Ascending aorta (tissue), 2 donors: ENCODE measurements at regions not wholly inside any gene's neighbourhood (a gene's known extent, or its start where the extent isn't known, plus 50 kb on each side); places are given as distances from the start of the nearest gene placed in this dataset.
A peak's percentile ranks its signal among the peaks of the same experiment; 100 is the strongest.

Source experiments
- DNase-seq, 2 donors: peaks; one replicate each; pipeline ENCODE4 v3.0.0-alpha.2; 2019; ENCODE audit warnings: low spot score in 2 of 2
- H3K27ac ChIP-seq, 2 donors: fragments of 200-600 bp; sonication (generic); one replicate each; pipeline ENCODE4 v1.5.1; 2016 to 2017; ENCODE audit warnings: mild to moderate bottlenecking in 1 of 2
- H3K27me3 ChIP-seq: fragments of 200-600 bp; sonication (generic); one replicate; pipeline ENCODE4 v1.5.1; 2017
- H3K36me3 ChIP-seq, 2 donors: fragments of 200-600 bp; sonication (generic); one replicate each; pipeline ENCODE4 v1.5.1; 2016
- H3K4me1 ChIP-seq, 2 donors: fragments of 200-600 bp; sonication (generic); one replicate each; pipeline ENCODE4 v1.5.1; 2016 to 2017; ENCODE audit warnings: mild to moderate bottlenecking in 1 of 2
- H3K4me3 ChIP-seq, 2 donors: fragments of 200-600 bp; sonication (generic); one replicate each; pipeline ENCODE4 v1.5.1; 2016 to 2017; ENCODE audit warnings: mild to moderate bottlenecking in 1 of 2
- H3K9me3 ChIP-seq, 2 donors: fragments of 200-600 bp; sonication (generic); one replicate each; pipeline ENCODE4 v1.5.1; 2016
- intact Hi-C: fragments of 100-400 bp; cut with DNase I; formaldehyde crosslinking; loops from one replicate; pipeline ENCODE4 v1.15.1; 2023
- TF ChIP-seq, protein P1 (sequence below), 3 experiments: fragments of 200-600 bp in 2 of 3; fragments of 450-650 bp in 1 of 3; sonication (generic) in 2 of 3; IDR thresholded peaks; one replicate each; pipeline ENCODE4 v1.5.1; 2016 to 2019; ENCODE audit warnings: antibody characterized with exemption in 3 of 3, mild to moderate bottlenecking in 1 of 3, moderate library complexity in 1 of 3

GRCh38 chr1:234546890-234547788, 62.8 kb downstream of the IRF2BP2 start:
- DNase-seq, result no peak
- H3K27ac ChIP-seq, result no peak overlapping the region
- intact Hi-C loops, result no loop called here

GRCh38 chr1:234546387-234546704, 63.6 kb downstream of the IRF2BP2 start:
- Histone ChIP-seq H3K36me3 (no peaks in the 10 kb centered on the region), H3K4me3 (no peak overlapping the region), H3K4me1 (peaks cover 5 to 27% of the 10 kb centered on the region in 2 donors), H3K27me3 (no peaks in the 10 kb centered on the region), H3K9me3 (no peaks in the 10 kb centered on the region), H3K27ac (no peak overlapping the region)
- TF ChIP-seq, protein P1, sequence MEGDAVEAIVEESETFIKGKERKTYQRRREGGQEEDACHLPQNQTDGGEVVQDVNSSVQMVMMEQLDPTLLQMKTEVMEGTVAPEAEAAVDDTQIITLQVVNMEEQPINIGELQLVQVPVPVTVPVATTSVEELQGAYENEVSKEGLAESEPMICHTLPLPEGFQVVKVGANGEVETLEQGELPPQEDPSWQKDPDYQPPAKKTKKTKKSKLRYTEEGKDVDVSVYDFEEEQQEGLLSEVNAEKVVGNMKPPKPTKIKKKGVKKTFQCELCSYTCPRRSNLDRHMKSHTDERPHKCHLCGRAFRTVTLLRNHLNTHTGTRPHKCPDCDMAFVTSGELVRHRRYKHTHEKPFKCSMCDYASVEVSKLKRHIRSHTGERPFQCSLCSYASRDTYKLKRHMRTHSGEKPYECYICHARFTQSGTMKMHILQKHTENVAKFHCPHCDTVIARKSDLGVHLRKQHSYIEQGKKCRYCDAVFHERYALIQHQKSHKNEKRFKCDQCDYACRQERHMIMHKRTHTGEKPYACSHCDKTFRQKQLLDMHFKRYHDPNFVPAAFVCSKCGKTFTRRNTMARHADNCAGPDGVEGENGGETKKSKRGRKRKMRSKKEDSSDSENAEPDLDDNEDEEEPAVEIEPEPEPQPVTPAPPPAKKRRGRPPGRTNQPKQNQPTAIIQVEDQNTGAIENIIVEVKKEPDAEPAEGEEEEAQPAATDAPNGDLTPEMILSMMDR (IDR thresholded peaks at IDR 0.05), result no peak
- DNase-seq, result peak in 1 of 2 donors; percentile 35
- intact Hi-C loops, result no loop called here

More at GRCh38 chr1:234546890-234547788, 62.8 kb downstream of the IRF2BP2 start:
- H3K36me3 ChIP-seq, result no peaks in the 10 kb centered on the region
- no peak overlapping the region for H3K4me3 ChIP-seq
- TF ChIP-seq, protein P1 (IDR thresholded peaks at IDR 0.05), result no peak
- no peaks in the 10 kb centered on the region for H3K9me3 ChIP-seq
- H3K27me3 ChIP-seq, result no peaks in the 10 kb centered on the region
- peaks cover 5 to 23% of the 10 kb centered on the region in 2 donors for H3K4me1 ChIP-seq

GRCh38 chr1:234545517-234546386, 64.2 kb downstream of the IRF2BP2 start:
- DNase-seq, result peak in 1 of 2 donors; percentile 39
- H3K27me3 ChIP-seq, result no peaks in the 10 kb centered on the region
- intact Hi-C loops, result no loop called here
- H3K4me1 ChIP-seq, result peaks cover 5 to 27% of the 10 kb centered on the region in 2 donors
- TF ChIP-seq, protein P1 (IDR thresholded peaks at IDR 0.05), result no peak
- H3K36me3 ChIP-seq, result no peaks in the 10 kb centered on the region
- no peaks in the 10 kb centered on the region for H3K9me3 ChIP-seq
- peak overlapping the region; percentile 3 to 21 for H3K27ac ChIP-seq
- no peak overlapping the region for H3K4me3 ChIP-seq

DNA sequence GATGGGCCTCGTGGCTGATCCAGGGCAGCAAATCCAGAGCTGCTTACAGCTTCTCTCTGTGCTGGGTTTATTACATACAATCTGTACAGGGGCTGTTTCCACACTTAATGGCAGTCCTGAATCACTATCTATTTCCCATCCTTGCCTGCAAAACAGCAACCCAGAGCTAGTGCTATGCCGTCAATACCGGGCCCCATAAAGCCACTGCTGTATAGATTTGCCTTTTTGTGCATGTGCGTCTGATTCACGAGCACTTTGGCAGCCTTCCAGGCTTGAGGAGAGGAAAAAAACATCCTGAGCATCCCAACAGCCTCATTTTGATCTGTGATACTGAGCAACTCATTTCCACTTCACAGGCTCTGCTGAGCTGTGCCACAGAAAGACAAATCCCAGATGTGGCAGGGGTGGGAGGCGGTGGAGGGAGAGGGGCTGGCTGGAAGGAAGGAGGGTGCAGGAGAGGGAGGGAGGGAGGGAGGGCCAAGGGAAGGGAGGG, 65.2 kb upstream of the TARBP1 start:
- no peaks in the 10 kb centered on the region for H3K27me3 ChIP-seq
- peak overlapping the region; percentile 43 to 58 for H3K27ac ChIP-seq
- intact Hi-C loops, result no loop called here
- TF ChIP-seq, protein P1 (IDR thresholded peaks at IDR 0.05), result no peak
- no peaks in the 10 kb centered on the region for H3K9me3 ChIP-seq
- DNase-seq, result peak in 1 of 2 donors; percentile 82
- H3K36me3 ChIP-seq, result no peaks in the 10 kb centered on the region
- H3K4me3 ChIP-seq, result no peak overlapping the region
- peaks cover 5 to 37% of the 10 kb centered on the region in 2 donors for H3K4me1 ChIP-seq

DNA sequence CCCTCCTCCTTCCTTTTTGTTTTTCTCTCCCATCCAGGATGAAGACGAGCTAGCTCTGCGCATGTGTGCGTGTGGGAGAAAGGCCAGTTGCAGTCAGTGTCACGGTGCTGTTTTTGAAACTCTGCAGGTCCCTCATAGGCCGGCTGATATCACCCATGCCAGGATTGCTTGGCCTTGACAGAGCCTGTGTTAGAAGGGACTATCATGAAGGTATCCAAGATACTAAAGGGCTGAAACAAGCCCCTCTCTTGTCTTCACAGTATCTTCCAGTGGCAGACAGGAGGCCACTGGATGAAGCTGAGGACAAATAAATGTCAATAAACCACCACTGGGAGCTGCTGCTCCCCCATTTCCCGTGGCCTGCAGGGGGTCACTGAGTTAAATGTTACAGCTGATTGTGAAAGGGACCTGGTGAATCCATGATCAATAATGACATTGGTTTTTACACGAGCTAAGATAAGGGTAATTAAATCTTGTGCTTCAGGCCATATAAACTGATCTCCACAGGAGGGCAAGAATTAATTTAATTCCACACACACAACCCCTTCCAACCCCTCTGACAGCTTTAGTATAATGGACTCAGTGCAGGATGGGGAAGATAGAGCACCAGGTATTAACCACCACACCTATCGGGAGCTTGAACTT, 64.6 kb upstream of the TARBP1 start:
- Histone ChIP-seq H3K27me3 (no peaks in the 10 kb centered on the region), H3K4me3 (no peak overlapping the region), H3K27ac (peak overlapping the region; percentile 43 to 58), H3K9me3 (no peaks in the 10 kb centered on the region), H3K4me1 (peaks cover 5 to 42% of the 10 kb centered on the region in 2 donors), H3K36me3 (no peaks in the 10 kb centered on the region)
- peak in 1 of 2 donors; percentile 35 for DNase-seq
- TF ChIP-seq, protein P1 (IDR thresholded peaks at IDR 0.05), result no peak
- intact Hi-C loops, result loop anchor here (2.0 kb wide), 1 partner anchor 39 kb away; no protein-coding TSS in a partner anchor
